ENCODE measurements at regions not wholly inside any gene's neighbourhood (a gene's known extent, or its start where the extent isn't known, plus 50 kb on each side); places are given as distances from the start of the nearest gene placed in this dataset.

GRCh38 chr4:34723605-34724004 lies 1520.7 kb downstream of the ARAP2 start:
- TF ChIP-seq POLR2A (IDR thresholded peaks at IDR 0.05; ENCODE audit: low read length) (no peak), GATA1 (IDR thresholded peaks at IDR 0.05; ENCODE audit: low read depth, low read length) (no peak)
